ENCODE measurements at regions not wholly inside any gene's neighbourhood (a gene's known extent, or its start where the extent isn't known, plus 50 kb on each side); places are given as distances from the start of the nearest gene placed in this dataset.

GRCh38 chr5:152623951-152624350 lies 218.9 kb upstream of the NMUR2 start:
- Histone ChIP-seq H3K9me3 (ENCODE audit: control extremely low read depth in 1 of 3, control insufficient read depth in 2 of 3, insufficient read depth in 1 of 3, low read length in 2 of 3) (peaks cover 0 to 7% (median 0%) of the 10 kb centered on the region in 3 donors), H3K4me3 (ENCODE audit: control extremely low read depth in 1 of 5, extremely low read depth in 1 of 5, insufficient read depth in 1 of 5, low read depth in 2 of 5, low read length in 4 of 5) (no peak overlapping the region), H3K27ac (ENCODE audit: low read length in 2 of 2) (no peak overlapping the region), H3K4me1 (ENCODE audit: control insufficient read depth in 2 of 2, insufficient read depth in 2 of 2, low read length in 2 of 2) (no peaks in the 10 kb centered on the region), H3K27me3 (replicated peaks in 1 of 4; ENCODE audit: control extremely low read depth in 1 of 4, control insufficient read depth in 3 of 4, insufficient read depth in 4 of 4, low read length in 3 of 4) (no peaks in the 10 kb centered on the region), H3K9ac (ENCODE audit: low read length) (no peak overlapping the region), H3K4me2 (replicated peaks; ENCODE audit: low read depth, low read length, poor library complexity, severe bottlenecking) (no peak overlapping the region), H4K20me1 (ENCODE audit: control insufficient read depth, insufficient read depth, low read length, poor library complexity, severe bottlenecking) (no peaks in the 10 kb centered on the region), H2AFZ (ENCODE audit: insufficient read depth, low read depth, low read length, poor library complexity, severe bottlenecking) (no peak overlapping the region), H3K79me2 (ENCODE audit: control insufficient read depth, insufficient read depth, low read length) (no peaks in the 10 kb centered on the region), H3K36me3 (replicated peaks in 1 of 2; ENCODE audit: control extremely low read depth in 1 of 2, control insufficient read depth in 1 of 2, extremely low read depth in 1 of 2, insufficient read depth in 2 of 2, low read length in 1 of 2) (no peaks in the 10 kb centered on the region)
- Mint-ChIP-seq H3K4me1 (no peaks in the 10 kb centered on the region), H3K9me3 (ENCODE audit: insufficient read depth) (no peaks in the 10 kb centered on the region), H3K27me3 (no peaks in the 10 kb centered on the region), H3K27ac (no peak overlapping the region), H3K4me3 (no peak overlapping the region)
- WGBS (ENCODE audit: insufficient coverage) = no CpG with 5 or more reads among the region's 1 CpG
- ATAC-seq (ENCODE audit: low read depth) (no peak), DNase-seq (no peak)
- TF ChIP-seq CTCF (IDR thresholded peaks at IDR 0.05) (no peak), EZH2 (IDR thresholded peaks at IDR 0.05; ENCODE audit: borderline replicate concordance, insufficient read depth, low read depth, low read length, poor library complexity, severe bottlenecking) (no peak)
- ChIA-PET POLR2A (no interaction called here), CTCF (no interaction called here)
- intact Hi-C loops (cut with micrococcal nuclease) = no loop called here

- intact Hi-C loops (cut with micrococcal nuclease) = no loop called here
- DNase-seq (no peak), ATAC-seq (ENCODE audit: low read depth) (no peak)
- H3K27ac Mint-ChIP-seq = no peak overlapping the region
- H3K4me3 Mint-ChIP-seq = no peak overlapping the region
- no peaks in the 10 kb centered on the region for H3K27me3 ChIP-seq (replicated peaks in 1 of 4; ENCODE audit: control extremely low read depth in 1 of 4, control insufficient read depth in 3 of 4, insufficient read depth in 4 of 4, low read length in 3 of 4)
- no peak overlapping the region for H3K4me3 ChIP-seq (ENCODE audit: control extremely low read depth in 1 of 5, extremely low read depth in 1 of 5, insufficient read depth in 1 of 5, low read depth in 2 of 5, low read length in 4 of 5)
- no peak overlapping the region for H2AFZ ChIP-seq (ENCODE audit: insufficient read depth, low read depth, low read length, poor library complexity, severe bottlenecking)
- no peak overlapping the region for H3K4me2 ChIP-seq (replicated peaks; ENCODE audit: low read depth, low read length, poor library complexity, severe bottlenecking)
- WGBS (ENCODE audit: insufficient coverage) = 81% methylated on average over 3 of the region's 3 CpGs
- no peak overlapping the region for H3K27ac ChIP-seq (ENCODE audit: low read length in 2 of 2)
- no peaks in the 10 kb centered on the region for H3K4me1 ChIP-seq (ENCODE audit: control insufficient read depth in 2 of 2, insufficient read depth in 2 of 2, low read length in 2 of 2)
- no peaks in the 10 kb centered on the region for H3K27me3 Mint-ChIP-seq
- H4K20me1 ChIP-seq (ENCODE audit: control insufficient read depth, insufficient read depth, low read length, poor library complexity, severe bottlenecking) = no peaks in the 10 kb centered on the region
- no peaks in the 10 kb centered on the region for H3K79me2 ChIP-seq (ENCODE audit: control insufficient read depth, insufficient read depth, low read length)
- no peaks in the 10 kb centered on the region for H3K4me1 Mint-ChIP-seq
- no peaks in the 10 kb centered on the region for H3K36me3 ChIP-seq (replicated peaks in 1 of 2; ENCODE audit: control extremely low read depth in 1 of 2, control insufficient read depth in 1 of 2, extremely low read depth in 1 of 2, insufficient read depth in 2 of 2, low read length in 1 of 2)
- no peaks in the 10 kb centered on the region for H3K9me3 Mint-ChIP-seq (ENCODE audit: insufficient read depth)
- POLR2A ChIA-PET = no interaction called here
- CTCF ChIA-PET = no interaction called here
- TF ChIP-seq CTCF (IDR thresholded peaks at IDR 0.05) (no peak), EZH2 (IDR thresholded peaks at IDR 0.05; ENCODE audit: borderline replicate concordance, insufficient read depth, low read depth, low read length, poor library complexity, severe bottlenecking) (no peak)
- H3K9ac ChIP-seq (ENCODE audit: low read length) = no peak overlapping the region
- H3K9me3 ChIP-seq (ENCODE audit: control extremely low read depth in 1 of 3, control insufficient read depth in 2 of 3, insufficient read depth in 1 of 3, low read length in 2 of 3) = peaks cover 0 to 7% (median 0%) of the 10 kb centered on the region in 3 donors
These were observed 220.6 kb upstream of the NMUR2 start for GRCh38 chr5:152625696-152626095.
